ENCODE measurements at regions not wholly inside any gene's neighbourhood (a gene's known extent, or its start where the extent isn't known, plus 50 kb on each side); places are given as distances from the start of the nearest gene placed in this dataset.
"Not testable (repeated sequence)": the region's sequence is repeated elsewhere in the genome, so short reads cannot be mapped to it uniquely, and the experiment has no call there.

DNA sequence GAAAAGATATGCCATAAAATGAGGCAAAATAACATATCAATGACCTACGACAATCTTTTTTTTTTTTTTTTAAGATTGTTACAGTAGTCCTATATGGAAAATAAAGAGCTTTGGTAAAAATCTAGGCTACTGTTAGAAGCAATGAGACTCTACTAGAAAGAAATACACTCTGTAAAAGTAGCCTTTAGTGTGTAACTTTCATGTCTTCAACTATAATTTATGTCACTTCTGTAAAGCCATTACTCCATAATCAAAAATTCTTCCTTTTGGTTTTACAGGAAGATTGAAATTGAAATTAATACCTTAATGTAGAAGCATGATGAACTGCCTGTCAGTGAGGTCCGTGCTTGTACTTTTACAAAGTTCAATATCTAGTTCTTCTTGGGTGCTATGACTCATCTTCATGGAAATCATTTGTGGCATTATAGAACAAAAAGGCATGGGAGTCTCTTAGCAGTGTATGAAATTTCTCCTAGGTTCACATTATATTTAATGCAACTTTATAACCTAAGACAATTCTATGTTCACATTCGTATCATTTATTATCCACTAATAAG lies 1393.1 kb downstream of the EFNA5 start:
- DNase-seq (ENCODE audit: low read depth in 2 of 2, low spot score in 1 of 2): no peak

DNA sequence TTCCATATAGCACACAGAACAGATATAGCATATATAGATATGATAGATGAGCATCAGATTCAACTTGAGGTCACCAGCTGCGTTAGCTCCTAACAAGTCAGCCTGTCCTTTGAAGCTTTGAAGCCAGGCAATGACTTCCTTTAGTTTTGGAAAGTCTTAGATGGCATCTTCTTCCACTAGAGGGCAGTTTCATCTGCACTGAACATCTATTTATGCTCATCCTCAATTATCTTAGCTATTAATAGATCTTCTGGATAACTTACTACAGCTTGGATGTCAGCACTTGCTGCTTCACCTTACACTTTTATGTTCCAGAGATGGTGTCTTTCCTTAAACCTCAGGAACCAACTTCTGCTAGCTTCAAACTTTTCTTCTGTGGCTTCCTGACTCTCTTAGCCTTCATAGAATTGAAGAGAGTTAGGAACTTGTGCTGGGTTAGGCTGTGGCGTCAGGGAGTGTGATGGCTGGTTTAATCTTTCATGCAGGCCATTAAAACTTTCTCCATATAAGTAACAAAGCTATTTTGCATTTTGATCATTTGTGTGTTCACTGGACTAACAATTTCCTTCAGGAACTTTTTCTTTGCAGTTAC lies 1401.4 kb downstream of the EFNA5 start:
- no peak for DNase-seq (ENCODE audit: low read depth in 2 of 2, low spot score in 1 of 2)

DNA sequence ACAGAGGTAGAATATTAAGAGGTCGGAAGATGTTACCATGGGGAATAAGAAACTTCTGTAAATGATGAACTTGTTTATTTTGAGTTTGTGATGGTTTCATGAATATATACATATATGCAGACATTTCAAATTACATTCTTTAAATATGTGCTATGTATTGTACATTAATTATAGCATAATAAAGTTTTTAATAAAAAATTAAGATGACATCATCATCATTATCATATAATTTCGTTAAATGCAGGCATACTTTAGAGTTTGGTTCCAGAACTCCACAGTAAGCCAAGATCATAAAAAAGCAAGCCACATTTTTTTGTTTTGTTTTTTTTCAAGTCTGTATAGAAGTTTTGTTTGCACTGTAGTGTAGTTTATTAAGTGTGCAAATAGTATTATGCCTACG lies 1403.5 kb downstream of the EFNA5 start:
- DNase-seq (ENCODE audit: low read depth in 2 of 2, low spot score in 1 of 2): no peak

DNA sequence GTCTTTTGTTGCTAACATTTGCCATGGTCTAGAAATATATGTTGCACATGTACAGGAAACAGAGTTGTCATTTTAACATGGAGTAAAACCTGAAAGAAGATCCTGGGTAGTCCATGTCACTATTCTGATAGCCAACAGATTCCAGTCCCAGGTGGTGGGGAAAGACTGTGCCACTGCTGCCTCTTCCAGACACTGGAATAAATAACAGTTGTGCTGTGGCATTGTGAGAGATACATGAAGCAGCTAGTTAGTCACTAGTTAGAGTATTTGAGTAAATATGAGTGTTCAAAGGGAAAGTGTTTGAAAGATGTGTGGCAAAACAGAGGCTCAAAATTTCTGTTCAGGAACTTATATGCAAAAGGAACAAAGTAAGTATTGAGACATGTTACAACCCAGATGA lies 1408.3 kb downstream of the EFNA5 start:
- no peak for DNase-seq (ENCODE audit: low read depth in 2 of 2, low spot score in 1 of 2)

DNA sequence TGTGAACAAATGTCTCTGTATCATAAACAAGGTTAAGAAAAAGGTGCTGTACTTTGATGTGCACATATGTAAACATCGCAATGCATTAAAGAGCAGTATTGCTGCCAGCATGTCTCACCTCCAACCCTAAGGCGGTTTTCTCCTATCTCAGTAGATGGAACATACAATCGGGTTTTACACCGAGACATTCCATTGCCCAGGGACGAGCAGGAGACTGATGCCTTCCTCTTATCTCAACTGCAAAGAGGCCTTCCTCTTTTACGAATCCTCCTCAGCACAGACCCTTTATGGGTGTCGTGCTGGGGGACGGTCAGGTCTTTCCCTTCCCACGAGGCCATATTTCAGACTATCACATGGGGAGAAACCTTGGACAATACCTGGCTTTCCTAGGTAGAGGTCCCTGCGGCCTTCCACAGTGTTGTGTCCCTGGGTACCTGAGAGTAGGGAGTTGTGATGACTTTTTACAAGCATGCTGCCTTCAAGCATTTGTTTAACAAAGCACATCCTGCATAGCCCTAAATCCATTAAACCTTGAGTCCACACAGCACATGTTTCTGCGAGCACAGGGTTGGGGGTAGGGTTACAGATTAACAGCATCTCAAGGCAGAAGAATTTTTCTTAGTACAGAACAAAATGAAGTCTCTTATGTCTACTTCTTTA lies 1411.2 kb downstream of the EFNA5 start:
- not testable (repeated sequence) for DNase-seq (ENCODE audit: low read depth in 2 of 2, low spot score in 1 of 2)

DNA sequence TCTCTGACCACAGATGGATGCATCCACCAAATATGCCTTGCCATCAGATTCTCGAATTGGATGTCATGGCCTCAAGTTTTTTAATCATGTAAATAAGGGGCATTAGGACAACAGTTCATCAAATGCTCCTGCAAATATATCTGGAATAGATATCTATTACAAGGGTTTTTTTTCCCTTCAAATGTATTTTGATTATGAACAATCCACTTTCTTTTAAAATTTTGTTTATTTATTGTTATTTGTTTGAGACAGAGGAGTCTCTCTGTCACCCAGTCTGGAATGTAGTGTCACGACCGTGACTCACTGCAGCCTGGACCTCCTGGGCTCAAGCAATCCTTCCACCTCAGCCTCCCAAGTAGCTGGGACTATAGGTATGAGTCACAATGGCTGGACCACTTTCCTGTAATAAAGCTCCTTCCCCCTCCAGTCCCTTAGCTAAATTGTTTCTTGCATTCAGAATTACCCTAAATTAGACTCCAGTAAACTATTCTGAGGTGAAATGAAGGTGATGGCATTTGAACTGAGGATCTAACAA lies 1412.1 kb downstream of the EFNA5 start:
- DNase-seq (ENCODE audit: low read depth in 2 of 2, low spot score in 1 of 2): no peak

DNA sequence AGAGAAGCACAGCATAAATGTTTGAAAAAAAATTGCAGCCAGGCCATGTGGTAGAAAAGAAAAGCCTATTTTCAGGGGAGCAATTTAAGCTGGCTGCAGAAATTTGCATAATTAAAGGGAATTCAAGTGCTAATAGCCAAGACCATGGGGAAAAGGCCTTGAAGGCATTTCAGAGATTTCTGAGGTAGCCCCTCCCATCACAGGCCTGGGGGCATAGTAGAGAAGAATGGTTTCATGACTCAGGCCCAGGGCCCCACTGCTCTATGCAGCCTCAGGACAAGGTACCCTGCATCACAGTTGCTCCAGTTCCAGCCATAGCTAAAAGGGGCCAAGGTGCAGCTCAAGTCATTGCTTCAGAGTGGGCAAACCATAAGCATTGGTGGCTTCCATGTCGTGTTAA lies 1416.0 kb downstream of the EFNA5 start:
- no peak for DNase-seq (ENCODE audit: low read depth in 2 of 2, low spot score in 1 of 2)

DNA sequence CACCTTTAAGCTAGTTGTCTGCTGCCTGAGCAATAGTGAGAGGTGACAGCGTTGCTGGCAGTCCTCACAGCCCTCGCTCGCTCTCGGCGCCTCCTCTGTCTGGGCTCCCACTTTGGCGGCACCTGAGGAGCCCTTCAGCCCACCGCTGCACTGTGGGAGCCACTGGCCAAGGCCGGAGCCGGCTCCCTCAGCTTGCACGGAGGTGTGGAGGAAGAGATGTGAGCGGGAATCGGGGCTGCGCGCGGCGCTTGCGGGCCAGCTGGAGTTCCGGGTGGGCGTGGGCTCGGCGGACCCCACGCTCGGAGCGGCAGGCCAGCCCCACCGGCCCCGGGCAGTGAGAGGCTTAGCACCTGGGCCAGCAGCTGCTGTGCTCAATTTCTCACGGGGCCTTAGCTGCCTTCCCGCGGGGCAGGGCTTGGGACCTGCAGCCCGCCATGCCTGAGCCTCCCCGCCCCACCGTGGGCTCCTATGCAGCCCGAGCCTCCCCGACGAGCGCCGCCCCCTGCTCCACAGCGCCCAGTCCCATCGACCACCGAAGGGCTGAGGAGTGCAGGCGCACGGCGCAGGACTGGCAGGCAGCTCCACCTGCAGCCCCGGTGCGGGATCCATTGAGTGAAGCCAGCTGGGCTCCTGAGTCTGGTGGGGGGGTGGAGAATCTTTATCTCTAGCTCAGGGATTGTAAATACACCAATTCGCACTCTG lies 1424.5 kb downstream of the EFNA5 start:
- DNase-seq (ENCODE audit: low read depth in 2 of 2, low spot score in 1 of 2): not testable (repeated sequence)

DNA sequence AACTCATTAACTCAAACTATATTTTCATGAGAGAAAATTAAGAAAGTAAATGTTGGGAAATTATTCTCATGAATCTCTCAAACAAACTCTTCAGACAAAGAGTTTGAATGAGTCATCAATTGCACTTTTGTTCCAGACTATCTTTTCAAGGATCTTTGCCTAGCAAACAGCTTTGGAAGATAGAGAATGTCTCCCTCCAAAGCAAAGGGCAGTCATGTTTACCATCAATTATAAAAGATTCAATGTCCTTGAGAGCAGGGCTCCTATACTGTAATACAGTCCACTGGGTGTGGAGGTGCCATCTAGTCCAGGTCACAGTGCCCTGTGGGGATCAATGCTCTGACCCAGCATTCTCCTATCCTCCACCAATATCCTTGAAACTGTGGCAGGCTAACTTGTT lies 1429.3 kb downstream of the EFNA5 start:
- no peak for DNase-seq (ENCODE audit: low read depth in 2 of 2, low spot score in 1 of 2)

DNA sequence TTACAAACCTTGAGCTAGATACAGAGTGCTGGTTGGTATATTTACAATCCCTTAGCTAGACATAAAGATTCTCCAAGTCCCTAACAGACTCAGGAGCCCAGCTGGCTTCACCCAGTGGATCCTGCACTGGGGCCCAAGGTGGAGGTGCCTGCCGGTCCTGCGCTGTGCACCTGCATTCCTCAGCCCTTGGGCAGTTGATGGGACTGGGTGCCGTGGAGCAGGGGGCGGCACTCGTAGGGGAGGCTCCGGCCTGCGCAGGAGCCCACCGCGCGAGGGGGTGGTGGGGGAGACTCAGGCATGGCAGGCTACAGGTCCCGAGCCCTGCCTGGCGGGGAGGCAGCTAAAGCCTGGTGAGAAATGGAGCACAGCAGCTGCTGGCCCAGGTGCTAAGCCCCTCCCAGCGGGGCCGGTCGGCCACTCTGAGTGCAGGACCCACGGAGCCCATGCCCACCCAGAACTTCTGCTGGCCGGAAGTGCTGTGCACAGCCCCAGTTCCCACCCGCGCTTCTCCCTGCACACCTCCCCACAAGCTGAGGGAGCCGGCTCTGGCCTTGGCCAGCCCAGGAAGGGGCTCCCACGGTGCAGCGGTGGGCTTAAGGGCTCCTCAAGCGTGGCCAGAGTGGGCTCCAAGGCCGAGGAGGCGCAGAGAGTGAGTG lies 1464.7 kb downstream of the EFNA5 start:
- no peak for DNase-seq (ENCODE audit: low read depth in 2 of 2, low spot score in 1 of 2)

DNA sequence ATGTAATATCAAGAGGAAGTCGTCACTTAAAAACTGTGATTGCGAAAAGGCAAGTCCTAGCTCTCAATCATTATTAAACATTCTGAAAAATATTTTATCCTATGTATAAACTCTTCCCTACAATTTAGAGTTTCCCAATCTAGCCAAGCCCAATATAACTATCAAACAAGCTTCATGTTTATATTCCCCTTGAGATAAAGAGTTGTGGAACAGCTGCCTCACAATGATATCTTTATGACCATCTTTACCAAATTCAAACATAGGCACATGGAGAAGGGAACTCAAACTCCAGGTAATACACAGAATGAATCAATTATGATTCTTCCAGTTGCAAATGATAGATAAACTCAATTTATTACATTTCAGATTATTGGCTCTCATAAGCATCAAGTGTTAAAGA lies 1468.7 kb downstream of the EFNA5 start:
- DNase-seq (ENCODE audit: low read depth in 2 of 2, low spot score in 1 of 2): no peak

DNA sequence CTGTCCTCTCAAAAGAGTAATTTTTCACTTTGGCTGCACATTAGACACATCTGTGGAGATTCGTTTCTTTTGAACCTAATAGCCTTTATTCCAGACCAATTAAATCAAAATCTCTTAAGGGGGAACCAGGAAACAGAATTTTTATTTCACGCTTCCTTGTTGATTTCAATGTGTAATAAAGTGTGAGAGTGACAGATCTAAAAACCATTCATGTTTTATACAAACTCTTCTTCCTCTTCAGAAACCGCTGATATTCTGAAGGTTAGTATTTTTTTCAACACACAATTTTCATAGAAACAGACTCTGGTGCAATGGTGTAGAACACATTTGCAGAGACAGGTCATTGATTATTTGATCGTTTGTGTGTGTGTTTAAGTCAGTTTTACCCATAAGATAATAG lies 1469.8 kb downstream of the EFNA5 start:
- DNase-seq (ENCODE audit: low read depth in 2 of 2, low spot score in 1 of 2): no peak

DNA sequence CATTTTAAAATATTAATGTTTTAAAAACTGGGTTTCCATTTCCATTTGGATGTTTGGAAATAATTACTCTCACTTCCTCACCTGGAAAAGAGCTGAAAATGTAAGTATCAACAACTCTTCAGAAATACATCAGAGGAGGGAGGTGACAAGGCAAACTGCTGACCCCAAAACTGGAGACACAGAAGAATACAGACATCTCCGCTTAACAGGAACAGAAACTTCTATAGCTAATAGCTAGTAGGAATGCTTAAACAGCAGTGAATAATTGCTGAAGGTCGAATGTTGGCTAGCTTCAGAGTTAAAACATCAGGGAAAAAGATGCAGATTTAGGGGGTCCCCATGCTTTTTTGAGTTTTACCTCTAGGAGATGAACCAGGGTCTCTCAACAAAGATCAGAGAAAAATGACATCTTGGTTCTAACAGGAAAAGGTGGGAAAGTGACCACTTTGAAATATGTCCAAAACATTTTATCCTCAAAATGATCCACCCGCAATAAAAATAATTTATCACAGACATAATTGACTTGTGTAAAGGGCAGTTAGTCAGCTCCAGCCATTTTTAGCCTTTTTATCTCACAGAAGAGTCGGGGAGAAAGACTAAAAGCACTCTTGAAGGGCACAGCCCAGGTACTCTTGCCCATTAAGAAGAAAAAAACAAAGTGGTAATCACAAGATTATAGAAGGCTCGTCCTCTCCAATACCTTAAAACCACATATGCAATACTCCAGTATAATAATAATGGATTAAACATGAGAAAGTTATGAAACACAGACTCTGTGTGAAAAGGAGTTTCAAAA lies 1474.9 kb downstream of the EFNA5 start:
- no peak for DNase-seq (ENCODE audit: low read depth in 2 of 2, low spot score in 1 of 2)

DNA sequence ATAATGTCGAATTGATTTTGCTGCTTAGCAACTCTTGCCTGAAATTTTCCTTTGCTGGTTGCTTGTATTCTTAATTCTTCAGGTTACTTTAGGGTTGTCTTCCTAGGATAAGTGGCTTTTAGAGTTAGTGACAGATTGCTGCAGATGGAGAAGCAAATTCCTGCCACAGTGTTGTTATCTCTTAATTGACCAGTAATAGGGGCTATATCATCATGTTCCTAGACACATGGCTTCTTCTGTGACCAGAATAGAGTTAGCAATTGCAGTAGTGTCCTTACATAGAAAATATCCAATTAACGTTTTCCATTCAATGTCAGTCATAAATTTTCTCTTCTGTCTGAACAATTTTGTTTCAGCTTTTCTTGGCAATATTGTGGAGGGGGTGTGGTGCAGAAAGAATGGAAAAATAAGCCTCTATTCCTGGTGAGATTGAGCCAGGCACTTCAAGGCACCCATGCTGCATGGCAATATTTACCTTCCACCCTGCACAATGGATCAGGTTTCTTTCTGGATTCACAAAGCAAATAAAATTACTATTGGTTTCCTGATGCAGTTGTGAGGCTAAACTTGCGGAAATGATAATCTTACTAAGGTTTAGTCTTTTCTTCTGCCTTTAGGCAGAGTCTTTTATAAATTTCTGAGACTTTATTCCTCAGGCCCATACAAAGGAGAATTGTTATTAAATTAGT lies 1481.5 kb downstream of the EFNA5 start:
- no peak for DNase-seq (ENCODE audit: low read depth in 2 of 2, low spot score in 1 of 2)

DNA sequence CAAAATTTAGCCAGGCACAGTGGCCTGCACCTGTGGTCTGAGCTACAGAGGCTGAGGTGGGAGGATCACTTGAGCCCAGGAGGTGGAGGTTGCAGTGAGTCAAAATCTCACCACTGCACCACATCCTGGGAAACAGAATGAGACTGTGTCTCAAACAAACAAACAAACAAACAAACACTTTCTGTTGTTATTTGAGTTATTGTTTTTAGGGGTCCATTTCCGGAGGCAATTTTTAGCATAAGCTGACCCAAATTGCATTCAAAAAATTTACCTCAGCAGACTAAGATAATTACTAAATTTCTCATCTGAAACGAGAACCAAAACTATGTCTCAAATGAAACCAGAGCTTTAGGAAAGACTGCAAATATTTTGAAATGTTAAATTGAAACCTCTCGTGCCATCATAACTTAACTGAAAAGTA lies 1485.1 kb downstream of the EFNA5 start:
- DNase-seq (ENCODE audit: low read depth in 2 of 2, low spot score in 1 of 2): no peak

DNA sequence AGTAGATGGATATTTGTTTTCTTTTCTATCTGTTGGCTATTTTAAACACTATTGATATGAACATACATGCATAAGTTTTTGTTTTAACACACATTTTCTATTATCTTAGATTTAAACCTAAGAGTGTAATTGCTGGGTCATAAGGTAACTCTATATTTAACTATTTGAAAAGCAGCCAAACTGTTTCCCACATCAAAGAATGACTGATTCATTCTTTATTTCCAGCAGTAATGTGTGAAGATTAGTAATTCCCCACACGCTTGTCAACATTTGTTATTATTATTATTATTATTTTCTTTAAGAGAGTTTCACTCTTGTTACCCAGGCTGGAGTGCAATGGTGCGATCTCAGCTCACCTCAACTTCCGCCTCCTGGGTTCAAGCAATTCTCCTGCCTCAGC lies 1495.8 kb downstream of the EFNA5 start:
- no peak for DNase-seq (ENCODE audit: low read depth in 2 of 2, low spot score in 1 of 2)

DNA sequence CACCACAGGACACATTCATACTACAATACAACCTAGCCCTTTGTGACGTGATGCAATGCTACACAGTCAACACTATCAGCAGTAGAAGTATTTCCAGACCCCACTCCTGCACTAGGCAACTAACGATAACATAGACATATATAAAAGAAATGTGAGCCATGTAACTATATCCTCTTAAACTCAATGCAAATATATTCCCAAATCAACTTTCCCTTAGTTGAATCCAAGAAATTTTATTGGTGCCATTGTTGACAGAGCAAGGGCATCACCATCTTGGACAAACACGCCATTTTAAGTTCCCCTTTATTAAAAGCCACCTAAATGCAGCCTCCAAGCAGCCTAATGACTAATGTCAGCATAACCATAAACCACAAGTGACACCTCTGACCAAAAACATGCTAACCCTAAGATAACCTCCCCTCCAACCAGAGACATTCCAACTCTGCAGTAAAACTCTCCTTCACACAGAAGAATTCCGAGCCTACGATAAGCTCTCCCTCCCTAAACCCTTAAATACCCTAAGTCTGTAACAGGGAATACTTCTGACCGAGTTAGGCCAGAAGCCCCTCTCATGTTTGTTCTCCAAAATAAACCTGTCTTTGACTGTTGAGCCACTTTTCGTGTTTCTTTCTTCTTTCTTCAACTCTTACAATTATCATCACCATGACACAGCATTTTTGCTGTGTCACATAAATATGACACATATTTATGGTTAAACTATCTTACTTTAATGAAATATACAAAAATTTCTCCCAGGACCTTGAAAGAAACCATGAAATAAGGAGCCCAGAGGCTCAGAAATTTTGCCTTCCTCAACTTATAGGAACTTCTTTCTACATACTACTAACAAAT lies 1497.8 kb downstream of the EFNA5 start:
- DNase-seq (ENCODE audit: low read depth in 2 of 2, low spot score in 1 of 2): no peak

DNA sequence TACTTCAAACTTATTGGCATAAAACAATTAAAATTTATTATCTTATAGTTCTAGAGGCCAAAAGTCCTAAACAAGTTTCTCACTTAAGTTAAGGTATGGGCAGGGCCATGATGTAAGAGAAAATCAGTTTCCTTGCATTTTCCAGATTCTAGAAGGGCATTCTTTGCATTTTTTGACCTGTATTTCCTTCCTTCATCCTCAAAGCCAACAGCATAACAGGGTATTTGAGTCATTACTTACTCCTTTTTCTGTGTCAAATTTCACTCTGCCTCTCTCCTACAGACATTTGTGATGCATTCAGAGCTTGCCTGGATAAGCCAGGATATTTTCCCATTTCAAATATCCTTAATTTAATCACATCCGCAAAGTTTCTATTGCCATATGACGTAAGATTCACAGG lies 1499.0 kb downstream of the EFNA5 start:
- DNase-seq (ENCODE audit: low read depth in 2 of 2, low spot score in 1 of 2): no peak

DNA sequence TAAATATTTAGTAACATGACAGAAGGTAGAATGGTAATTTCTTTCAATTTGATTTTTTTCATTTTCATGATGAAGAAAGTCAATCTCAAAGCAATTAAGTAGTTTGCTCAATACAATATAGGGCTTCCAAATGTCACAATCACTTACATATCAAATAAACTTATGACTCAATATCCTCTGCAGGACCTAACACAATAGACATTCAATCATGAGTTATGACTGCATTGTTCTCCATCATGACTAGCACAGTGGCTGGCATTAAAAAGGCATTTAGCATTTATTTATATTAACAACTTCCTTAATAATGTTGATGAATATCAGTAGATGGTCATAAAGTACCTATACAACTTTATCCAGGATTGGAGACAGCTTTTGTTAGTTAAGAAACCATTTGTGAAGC lies 1499.6 kb downstream of the EFNA5 start:
- DNase-seq (ENCODE audit: low read depth in 2 of 2, low spot score in 1 of 2): no peak

Measured in stimulated activated CD8-positive, alpha-beta memory T cell treated with anti-CD3 and anti-CD28 coated beads, Interleukin-4, amount 100 ng/mL, for 4 hours (primary cell).